IMR-90 (cell line): ENCODE measurements at regions not wholly inside any gene's neighbourhood (a gene's known extent, or its start where the extent isn't known, plus 50 kb on each side); places are given as distances from the start of the nearest gene placed in this dataset.

Source experiments
- ATAC-seq: fragments of 200-7000 bp; cut with Tn5 transposase; 2 replicates; pipeline ENCODE4 v1.9.1; 2020; ENCODE audit warnings: low read depth, mild to moderate bottlenecking, moderate library complexity
- BruUV-seq: library from RNA; stranded (reverse); fragments of 400-500 nt; replicated peaks from 2 replicates; lab custom pipeline; 2021; lab: Mats Ljungman, UMichigan
- CTCF ChIA-PET: fragments of 300-600 bp; formaldehyde crosslinking; extraction: SDS; loops from one replicate; lab custom pipeline; 2021; ENCODE audit warnings: antibody characterized with exemption; lab: Yijun Ruan, JAX
- POLR2A ChIA-PET: fragments of 300-600 bp; sonication (Branson Sonifier 250); formaldehyde crosslinking; loops from one replicate; lab custom pipeline; 2022; ENCODE audit warnings: antibody characterized with exemption; ENCODE audit not compliant: unreplicated experiment; lab: Charles Lee
- DNase-seq: peaks from one replicate; pipeline ENCODE4 v3.0.0; 2013
- H2AFZ ChIP-seq: replicated peaks from 2 replicates; pipeline ENCODE3; 2013; ENCODE audit warnings: low read length, mild to moderate bottlenecking; ENCODE audit not compliant: poor library complexity
- H2AK5ac ChIP-seq: 2 replicates; pipeline ENCODE4 v1.6.1; 2013; ENCODE audit warnings: low read depth, low read length, inconsistent platforms
- H2AK9ac ChIP-seq: replicated peaks from 2 replicates; pipeline ENCODE3; 2013; ENCODE audit warnings: mild to moderate bottlenecking, low read depth, low read length, moderate library complexity; ENCODE audit not compliant: poor library complexity
- H2BK120ac ChIP-seq: 2 replicates; pipeline ENCODE4 v1.6.1; 2013; ENCODE audit warnings: low read depth, low read length, inconsistent platforms
- H2BK15ac ChIP-seq: 3 replicates; pipeline ENCODE4 v1.6.1; 2013; ENCODE audit warnings: low read depth, low read length, inconsistent platforms
- H2BK20ac ChIP-seq: 2 replicates; pipeline ENCODE4 v1.6.1; 2013; ENCODE audit warnings: low read depth, mild to moderate bottlenecking, inconsistent platforms, low read length, moderate library complexity
- H2BK5ac ChIP-seq: 2 replicates; pipeline ENCODE4 v1.6.1; 2013; ENCODE audit warnings: mild to moderate bottlenecking, low read depth, low read length, inconsistent platforms; ENCODE audit not compliant: poor library complexity, severe bottlenecking
- H3K14ac ChIP-seq: replicated peaks from 2 replicates; pipeline ENCODE4 v1.6.1; 2013; ENCODE audit warnings: low read depth, low read length, inconsistent platforms
- H3K18ac ChIP-seq: 2 replicates; pipeline ENCODE4 v1.6.1; 2013; ENCODE audit warnings: low read depth, low read length, control low read depth
- H3K23ac ChIP-seq: 2 replicates; pipeline ENCODE4 v1.6.1; 2013; ENCODE audit warnings: low read depth, low read length, inconsistent platforms
- H3K27ac ChIP-seq: 2 replicates; pipeline ENCODE4 v1.5.1; 2013; ENCODE audit warnings: mild to moderate bottlenecking, control low read depth, low read length; ENCODE audit not compliant: insufficient read depth
- H3K27me3 ChIP-seq: 2 replicates; pipeline ENCODE4 v1.6.1; 2013; ENCODE audit warnings: low read length; ENCODE audit not compliant: control insufficient read depth, insufficient read depth
- H3K36me3 ChIP-seq: 2 replicates; pipeline ENCODE4 v1.6.1; 2013; ENCODE audit warnings: low read length, mixed read lengths; ENCODE audit not compliant: control insufficient read depth, insufficient read depth
- H3K4ac ChIP-seq: 2 replicates; pipeline ENCODE4 v1.6.1; 2013; ENCODE audit warnings: low read depth, low read length, inconsistent platforms
- H3K4me1 ChIP-seq: 2 replicates; pipeline ENCODE4 v1.6.1; 2013; ENCODE audit warnings: low read length, mixed read lengths; ENCODE audit not compliant: control insufficient read depth, insufficient read depth
- H3K4me2 ChIP-seq: 2 replicates; pipeline ENCODE4 v1.6.1; 2013; ENCODE audit warnings: low read depth, mild to moderate bottlenecking, control low read depth, low read length, moderate library complexity
- H3K4me3 ChIP-seq: 2 replicates; pipeline ENCODE4 v1.5.1; 2013; ENCODE audit warnings: low read depth, mild to moderate bottlenecking, control low read depth, low read length, moderate library complexity; ENCODE audit not compliant: insufficient read depth
- H3K56ac ChIP-seq: 2 replicates; pipeline ENCODE4 v1.6.1; 2013; ENCODE audit warnings: low read length, inconsistent platforms; ENCODE audit not compliant: insufficient read depth; ENCODE audit errors: extremely low read depth
- H3K79me1 ChIP-seq, 2 experiments: 2 replicates each; pipeline ENCODE4 v1.6.1; 2013; ENCODE audit warnings: low read length in 2 of 2, inconsistent platforms in 1 of 2, low read depth in 1 of 2
- H3K9ac ChIP-seq: 2 replicates; pipeline ENCODE4 v1.6.1; 2013; ENCODE audit warnings: low read depth, low read length, control low read depth
- H3K9me1 ChIP-seq: 2 replicates; pipeline ENCODE4 v1.6.1; 2013; ENCODE audit warnings: low read length, inconsistent platforms; ENCODE audit not compliant: insufficient read depth
- H3K9me3 ChIP-seq: 2 replicates; pipeline ENCODE4 v1.6.1; 2013; ENCODE audit warnings: low read length; ENCODE audit not compliant: control insufficient read depth, insufficient read depth
- H4K20me1 ChIP-seq: 2 replicates; pipeline ENCODE4 v1.6.1; 2013; ENCODE audit warnings: low read length, inconsistent platforms; ENCODE audit not compliant: insufficient read depth
- H4K5ac ChIP-seq: 2 replicates; pipeline ENCODE4 v1.6.1; 2013; ENCODE audit warnings: mild to moderate bottlenecking, low read depth, low read length, control low read depth
- H4K8ac ChIP-seq, 2 experiments: 2 replicates each; pipeline ENCODE4 v1.6.1; 2013; ENCODE audit warnings: low read depth in 2 of 2, low read length in 2 of 2, control low read depth in 1 of 2, inconsistent platforms in 1 of 2
- H4K91ac ChIP-seq: 2 replicates; pipeline ENCODE4 v1.6.1; 2013; ENCODE audit warnings: low read depth, low read length, inconsistent platforms; ENCODE audit not compliant: insufficient read depth
- CEBPB ChIP-seq: IDR thresholded peaks from 2 replicates; pipeline ENCODE4 v1.6.1; 2012; ENCODE audit warnings: low read depth, low read length, improper control_type of control experiment
- WGBS, 2 experiments: methylation state at CpG; one replicate each; pipeline versions ENCODE4 v1.1.5 to v1.1.7; 2013; ENCODE audit warnings: missing lambda C conversion rate in 2 of 2; ENCODE audit not compliant: insufficient read length in 1 of 2; ENCODE audit errors: extremely low coverage in 2 of 2; 5-methylcytosine and 5-hydroxymethylcytosine counted together
- dilution Hi-C: fragments of 300-500 bp; cut with HindIII; formaldehyde crosslinking; loops from one replicate; pipeline ENCODE4 v1.14.3; 2018; ENCODE audit warnings: low sequenced_read_pairs; ENCODE audit not compliant: unreplicated experiment
- in situ Hi-C: fragments of 300-500 bp; cut with MboI; formaldehyde crosslinking; loops from 3 replicates; pipeline ENCODE4 v1.14.3; 2019; ENCODE audit warnings: low sequenced_read_pairs, inconsistent platforms, mixed read lengths
- intact Hi-C: fragments of 100-400 bp; cut with micrococcal nuclease; formaldehyde crosslinking; loops from 2 replicates; pipeline ENCODE4 v1.10.0; 2022

GRCh38 chrX:22737541-22737940 lies 262.2 kb upstream of the DDX53 start:
- H4K5ac ChIP-seq = no peak overlapping the region
- ChIA-PET CTCF (interaction anchor here (0.6 to 1.6 kb wide), 2 partner anchors 11 to 551 kb away, joined by 3 to 5 read pairs; no protein-coding TSS in a partner anchor), POLR2A (no interaction called here)
- no peaks in the 10 kb centered on the region for H4K20me1 ChIP-seq
- no peak overlapping the region for H2BK15ac ChIP-seq
- no peak overlapping the region for H3K18ac ChIP-seq
- BruUV-seq = no TSS peak
- no peaks in the 10 kb centered on the region for H3K4me1 ChIP-seq
- no peak overlapping the region for H3K14ac ChIP-seq
- no peak overlapping the region for H3K9ac ChIP-seq
- H3K9me1 ChIP-seq = no peaks in the 10 kb centered on the region
- H3K9me3 ChIP-seq = no peaks in the 10 kb centered on the region
- no peaks in the 10 kb centered on the region for H3K27me3 ChIP-seq
- no peak overlapping the region for H2AK5ac ChIP-seq
- no peak overlapping the region for H3K4ac ChIP-seq
- no peak overlapping the region for H2BK5ac ChIP-seq
- no peak overlapping the region for H2BK20ac ChIP-seq
- no peak overlapping the region for H3K27ac ChIP-seq
- no peak for TF ChIP-seq CEBPB
- WGBS, 2 experiments = no CpG with 5 or more reads among the region's 2 CpGs
- H3K36me3 ChIP-seq = no peaks in the 10 kb centered on the region
- no peak overlapping the region for H2AK9ac ChIP-seq
- H4K91ac ChIP-seq = no peak overlapping the region
- dilution Hi-C loops = no loop called here
- no peak overlapping the region for H3K4me2 ChIP-seq
- intact Hi-C loops = no loop called here
- in situ Hi-C loops = no loop called here
- no peak overlapping the region for H3K4me3 ChIP-seq
- ATAC-seq (no peak), DNase-seq (no peak)
- H3K23ac ChIP-seq = no peak overlapping the region
- H3K79me1 ChIP-seq = no peaks in the 10 kb centered on the region
- no peak overlapping the region for H4K8ac ChIP-seq
- H2AFZ ChIP-seq = no peak overlapping the region
- H3K56ac ChIP-seq = no peak overlapping the region
- H2BK120ac ChIP-seq = no peak overlapping the region
